CD14-positive monocyte (primary cell): ENCODE measurements at regions not wholly inside any gene's neighbourhood (a gene's known extent, or its start where the extent isn't known, plus 50 kb on each side); places are given as distances from the start of the nearest gene placed in this dataset.

Experiments
- DNase-seq, 3 donors: peaks; one replicate each; pipeline ENCODE4 v3.0.0-alpha.2; 2011 to 2022
- H2AFZ ChIP-seq: 2 replicates; pipeline ENCODE4 v1.6.0; 2012; ENCODE audit warnings: mild to moderate bottlenecking, low read depth, low read length, inconsistent platforms; ENCODE audit not compliant: insufficient read depth, poor library complexity, severe bottlenecking
- H3K27ac ChIP-seq, 2 donors: 1 replicate in 1 of 2; 2 replicates in 1 of 2; pipeline ENCODE4 v1.5.1; 2012 to 2013; ENCODE audit warnings: low read length in 2 of 2, control low read depth in 1 of 2, inconsistent platforms in 1 of 2, low read depth in 1 of 2, mild to moderate bottlenecking in 1 of 2
- H3K27me3 ChIP-seq, 2 donors: one replicate each; pipeline versions ENCODE4 v1.6.0 to v1.6.1; 2011 to 2013; ENCODE audit warnings: low read length in 2 of 2; ENCODE audit not compliant: control insufficient read depth in 2 of 2, insufficient read depth in 2 of 2
- H3K36me3 ChIP-seq, 2 donors: replicated peaks in 1 of 2; 1 replicate in 1 of 2; 2 replicates in 1 of 2; pipeline versions ENCODE4 v1.5.1 to v1.6.1; 2012 to 2013; ENCODE audit warnings: low read length in 2 of 2, control low read depth in 1 of 2, inconsistent platforms in 1 of 2, mild to moderate bottlenecking in 1 of 2; ENCODE audit not compliant: insufficient read depth in 2 of 2, control insufficient read depth in 1 of 2
- H3K4me1 ChIP-seq, 2 donors: 1 replicate in 1 of 2; 2 replicates in 1 of 2; pipeline versions ENCODE4 v1.5.1 to v1.6.1; 2012 to 2013; ENCODE audit warnings: low read length in 2 of 2, control low read depth in 1 of 2, inconsistent platforms in 1 of 2, mild to moderate bottlenecking in 1 of 2, moderate library complexity in 1 of 2; ENCODE audit not compliant: insufficient read depth in 2 of 2, control insufficient read depth in 1 of 2
- H3K4me2 ChIP-seq: replicated peaks from 2 replicates; pipeline ENCODE3; 2012; ENCODE audit warnings: low read length, moderate library complexity, mild to moderate bottlenecking; ENCODE audit not compliant: poor library complexity, severe bottlenecking; ENCODE audit errors: extremely low read depth
- H3K4me3 ChIP-seq, 3 experiments: fragments of 200-600 bp in 1 of 3; sonication (generic) in 1 of 3; replicated peaks in 1 of 3; 1 replicate in 2 of 3; 2 replicates in 1 of 3; pipeline ENCODE4 v1.5.1; 2011 to 2013; ENCODE audit warnings: low read length in 3 of 3, mild to moderate bottlenecking in 3 of 3, control low read depth in 2 of 3, low read depth in 2 of 3, inconsistent platforms in 1 of 3, moderate library complexity in 1 of 3
- H3K79me2 ChIP-seq: 2 replicates; pipeline ENCODE4 v1.6.0; 2012; ENCODE audit warnings: mild to moderate bottlenecking, control low read depth, inconsistent platforms, low read length, moderate library complexity; ENCODE audit not compliant: insufficient read depth
- H3K9ac ChIP-seq: 2 replicates; pipeline ENCODE4 v1.6.0; 2017; ENCODE audit warnings: low read length, mild to moderate bottlenecking; ENCODE audit not compliant: insufficient read depth, poor library complexity, severe bottlenecking
- H3K9me3 ChIP-seq, 2 donors: replicated peaks in 1 of 2; 1 replicate in 1 of 2; 2 replicates in 1 of 2; pipeline versions ENCODE4 v1.5.1 to v1.6.1; 2012 to 2013; ENCODE audit warnings: low read length in 2 of 2, control low read depth in 1 of 2; ENCODE audit not compliant: control insufficient read depth in 1 of 2, insufficient read depth in 1 of 2
- H4K20me1 ChIP-seq: 2 replicates; pipeline ENCODE4 v1.6.0; 2012; ENCODE audit warnings: mild to moderate bottlenecking, low read length, control low read depth, moderate library complexity; ENCODE audit not compliant: insufficient read depth
- H3K27ac Mint-ChIP-seq, 7 donors: one replicate each; pipeline ENCODE4 v1.8.0; 2020; ENCODE audit warnings: mild to moderate bottlenecking in 7 of 7, mixed read lengths in 7 of 7, moderate library complexity in 6 of 7, inconsistent platforms in 2 of 7
- H3K27me3 Mint-ChIP-seq, 3 donors: one replicate each; pipeline ENCODE4 v1.8.0; 2021 to 2022; ENCODE audit warnings: low read depth in 3 of 3, mild to moderate bottlenecking in 3 of 3, mixed read lengths in 3 of 3, moderate library complexity in 3 of 3, inconsistent platforms in 1 of 3
- H3K36me3 Mint-ChIP-seq, 2 donors: one replicate each; pipeline ENCODE4 v1.8.0; 2020; ENCODE audit warnings: mixed read lengths in 2 of 2, inconsistent platforms in 1 of 2, mild to moderate bottlenecking in 1 of 2
- H3K4me1 Mint-ChIP-seq: one replicate; pipeline ENCODE4 v1.8.0; 2020; ENCODE audit warnings: mild to moderate bottlenecking, mixed read lengths
- H3K4me3 Mint-ChIP-seq, 2 donors: one replicate each; pipeline ENCODE4 v1.8.0; 2020; ENCODE audit warnings: mild to moderate bottlenecking in 2 of 2, mixed read lengths in 2 of 2, moderate library complexity in 1 of 2
- H3K9me3 Mint-ChIP-seq, 7 donors: one replicate each; pipeline ENCODE4 v1.8.0; 2020 to 2022; ENCODE audit warnings: mixed read lengths in 7 of 7, mild to moderate bottlenecking in 6 of 7, moderate library complexity in 6 of 7, inconsistent platforms in 2 of 7
- WGBS: methylation state at CpG from one replicate; pipeline ENCODE4 v1.1.5; 2013; ENCODE audit warnings: missing lambda C conversion rate; ENCODE audit not compliant: insufficient coverage; 5-methylcytosine and 5-hydroxymethylcytosine counted together
- intact Hi-C, 2 donors: fragments of 100-400 bp; cut with micrococcal nuclease; formaldehyde crosslinking; loops; one replicate each; pipeline versions ENCODE4 v1.15.0 to v1.15.1; 2023
- TF ChIP-seq, protein P1 (sequence below): fragments of 200-600 bp; IDR thresholded peaks from one replicate; pipeline ENCODE4 v1.8.0; 2022; ENCODE audit warnings: antibody characterized with exemption, mild to moderate bottlenecking

DNA sequence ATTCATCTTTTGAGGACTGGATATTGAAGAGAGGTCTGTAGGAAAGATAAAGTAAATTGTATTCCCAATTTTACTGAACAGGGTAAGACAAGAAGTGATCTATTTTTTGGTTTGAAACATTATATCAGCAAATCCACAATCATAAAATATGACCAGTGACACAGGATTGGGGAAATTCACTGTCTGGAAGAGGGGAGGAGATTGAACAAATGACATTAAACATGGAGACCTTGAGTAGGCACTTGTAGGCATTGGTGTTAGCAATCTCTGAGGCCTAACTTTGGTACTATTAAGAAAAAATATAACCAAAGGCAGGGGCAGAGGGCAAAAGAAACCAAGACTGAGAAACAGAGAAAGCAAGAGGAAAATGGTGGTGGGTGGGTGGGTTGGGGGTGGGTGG lies 132.6 kb upstream of the TMEM161B start:
- Histone ChIP-seq H3K4me2 (no peak overlapping the region), H2AFZ (no peak overlapping the region), H3K27me3 (no peaks in the 10 kb centered on the region), H3K4me3 (no peak overlapping the region), H3K9ac (no peak overlapping the region), H3K27ac (no peak overlapping the region), H3K9me3 (no peaks in the 10 kb centered on the region), H3K79me2 (no peaks in the 10 kb centered on the region), H3K4me1 (no peaks in the 10 kb centered on the region), H3K36me3 (no peaks in the 10 kb centered on the region), H4K20me1 (no peaks in the 10 kb centered on the region)
- H3K4me1 Mint-ChIP-seq = no peaks in the 10 kb centered on the region
- no peak overlapping the region for H3K27ac Mint-ChIP-seq
- H3K4me3 Mint-ChIP-seq = no peak overlapping the region
- TF ChIP-seq, protein P1, sequence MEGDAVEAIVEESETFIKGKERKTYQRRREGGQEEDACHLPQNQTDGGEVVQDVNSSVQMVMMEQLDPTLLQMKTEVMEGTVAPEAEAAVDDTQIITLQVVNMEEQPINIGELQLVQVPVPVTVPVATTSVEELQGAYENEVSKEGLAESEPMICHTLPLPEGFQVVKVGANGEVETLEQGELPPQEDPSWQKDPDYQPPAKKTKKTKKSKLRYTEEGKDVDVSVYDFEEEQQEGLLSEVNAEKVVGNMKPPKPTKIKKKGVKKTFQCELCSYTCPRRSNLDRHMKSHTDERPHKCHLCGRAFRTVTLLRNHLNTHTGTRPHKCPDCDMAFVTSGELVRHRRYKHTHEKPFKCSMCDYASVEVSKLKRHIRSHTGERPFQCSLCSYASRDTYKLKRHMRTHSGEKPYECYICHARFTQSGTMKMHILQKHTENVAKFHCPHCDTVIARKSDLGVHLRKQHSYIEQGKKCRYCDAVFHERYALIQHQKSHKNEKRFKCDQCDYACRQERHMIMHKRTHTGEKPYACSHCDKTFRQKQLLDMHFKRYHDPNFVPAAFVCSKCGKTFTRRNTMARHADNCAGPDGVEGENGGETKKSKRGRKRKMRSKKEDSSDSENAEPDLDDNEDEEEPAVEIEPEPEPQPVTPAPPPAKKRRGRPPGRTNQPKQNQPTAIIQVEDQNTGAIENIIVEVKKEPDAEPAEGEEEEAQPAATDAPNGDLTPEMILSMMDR = no peak
- peaks cover 0 to 5% (median 2%) of the 10 kb centered on the region in 7 donors for H3K9me3 Mint-ChIP-seq
- intact Hi-C loops = no loop called here
- H3K27me3 Mint-ChIP-seq = peaks cover 0 to 7% (median 6%) of the 10 kb centered on the region in 3 donors
- DNase-seq = no peak
- H3K36me3 Mint-ChIP-seq = no peaks in the 10 kb centered on the region

DNA sequence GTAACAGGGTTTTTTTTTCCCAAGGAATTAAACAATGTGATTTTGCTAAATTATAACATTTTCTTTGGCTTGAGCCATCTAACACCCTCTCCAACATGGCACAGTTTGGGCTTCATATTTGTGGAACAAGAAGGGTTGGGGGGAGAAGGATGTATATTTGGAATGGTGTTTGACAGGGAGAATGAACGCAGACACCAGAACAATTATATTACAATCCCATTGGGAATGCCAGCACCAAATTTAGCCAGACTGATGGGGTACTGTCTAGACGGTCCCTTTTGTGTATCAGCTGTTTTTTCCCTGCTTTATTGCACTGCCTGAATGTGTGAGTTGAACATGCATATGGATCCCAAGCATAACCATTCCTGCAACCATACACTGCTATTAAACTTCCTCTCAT lies 130.9 kb upstream of the TMEM161B start:
- H3K27ac Mint-ChIP-seq = no peak overlapping the region
- no peak overlapping the region for H2AFZ ChIP-seq

More for the DNA sequence above, 130.9 kb upstream of the TMEM161B start:
- Histone ChIP-seq H3K27ac (no peak overlapping the region), H3K9ac (no peak overlapping the region), H3K9me3 (no peaks in the 10 kb centered on the region), H3K79me2 (no peaks in the 10 kb centered on the region), H3K4me1 (no peaks in the 10 kb centered on the region), H3K36me3 (no peaks in the 10 kb centered on the region), H3K4me2 (no peak overlapping the region), H3K27me3 (no peaks in the 10 kb centered on the region), H4K20me1 (no peaks in the 10 kb centered on the region), H3K4me3 (no peak overlapping the region)
- intact Hi-C loops = no loop called here
- Mint-ChIP-seq H3K27me3 (peaks cover 0 to 7% (median 6%) of the 10 kb centered on the region in 3 donors), H3K9me3 (peaks cover 0 to 5% (median 2%) of the 10 kb centered on the region in 7 donors), H3K4me1 (no peaks in the 10 kb centered on the region), H3K4me3 (no peak overlapping the region), H3K36me3 (no peaks in the 10 kb centered on the region)
- TF ChIP-seq, protein P1 = no peak
- WGBS = no CpG with 5 or more reads among the region's 2 CpGs
- no peak for DNase-seq
